GM19372 (cell line): ENCODE measurements at regions not wholly inside any gene's neighbourhood (a gene's known extent, or its start where the extent isn't known, plus 50 kb on each side); places are given as distances from the start of the nearest gene placed in this dataset.

Experiments
- ATAC-seq: cut with Tn5 transposase; IDR thresholded peaks from one replicate; pipeline ENCODE4 v1.9.1; 2021; ENCODE audit warnings: mild to moderate bottlenecking, low read depth, moderate library complexity; ENCODE audit not compliant: unreplicated experiment

DNA sequence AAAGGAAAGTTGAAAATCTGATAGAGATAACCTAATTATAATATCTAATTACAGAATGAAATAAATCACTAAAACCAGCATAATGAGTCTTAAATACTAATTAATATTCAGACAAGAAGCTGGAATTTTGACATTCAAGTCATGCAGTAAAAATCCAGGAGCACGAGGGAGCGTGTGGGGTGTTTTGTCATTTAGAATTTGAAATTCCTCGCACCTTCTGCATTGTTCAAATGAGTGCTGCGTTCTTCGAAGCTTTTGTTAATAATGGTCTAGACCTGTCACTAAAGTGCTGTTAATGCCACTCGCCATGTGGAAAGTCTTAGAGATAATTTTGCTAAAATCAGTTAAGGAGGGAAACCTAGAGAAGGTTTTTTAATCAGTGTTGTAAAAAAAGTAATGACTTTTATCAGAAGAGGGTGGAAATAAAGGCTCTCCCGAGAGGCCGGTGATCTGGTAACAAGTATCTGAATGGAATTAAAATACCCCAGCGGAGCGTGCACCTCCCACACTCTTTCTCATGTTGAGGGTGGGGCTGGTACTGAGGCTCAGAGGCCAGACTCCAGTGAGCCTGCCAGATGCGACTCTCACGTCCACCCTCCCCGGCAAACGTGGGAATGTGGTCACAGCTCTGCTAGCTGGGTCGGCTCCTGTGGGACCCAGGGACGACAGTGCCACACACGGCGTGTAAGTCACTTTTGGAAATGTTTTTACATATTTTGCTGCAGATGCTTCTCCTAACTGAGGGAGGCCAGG lies 69.4 kb upstream of the MYT1L start:
- no peak for ATAC-seq

DNA sequence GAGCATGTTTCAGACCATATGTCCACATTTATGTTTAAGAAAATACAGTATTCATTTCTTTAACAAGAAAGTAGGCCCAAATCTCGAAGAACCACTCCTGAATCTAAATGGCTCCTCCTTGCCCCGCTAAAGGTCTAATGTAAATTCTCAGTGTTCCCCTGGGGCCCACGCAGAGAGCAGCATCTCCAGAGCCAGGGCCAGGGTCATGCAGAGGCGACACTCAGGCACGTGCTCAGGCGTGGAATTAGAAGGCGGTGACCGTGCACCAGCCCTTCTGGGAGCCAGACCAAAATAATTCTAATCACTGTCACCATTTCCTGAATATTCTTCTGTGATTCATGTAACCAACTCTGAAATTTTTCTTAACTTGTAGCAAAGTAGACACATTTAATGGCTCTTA lies 68.3 kb upstream of the MYT1L start:
- ATAC-seq, result no peak

DNA sequence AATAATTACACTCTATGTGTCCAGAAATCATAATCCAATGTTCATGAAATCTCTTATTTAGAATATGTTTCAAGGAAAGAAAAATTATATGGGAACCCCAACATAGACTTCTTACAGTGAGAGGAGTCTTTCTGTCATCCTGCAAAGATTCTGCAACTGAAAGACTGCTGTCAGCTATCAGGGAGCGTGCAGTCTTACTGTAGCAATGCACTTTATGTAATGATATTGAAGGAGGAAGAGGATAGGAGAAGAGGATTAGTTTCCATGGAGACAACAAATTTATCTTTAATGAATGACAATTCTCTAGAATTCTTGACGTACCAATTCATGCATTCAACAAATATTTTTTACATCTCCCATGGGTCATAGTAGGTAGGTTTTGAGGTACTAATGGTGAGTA lies 61.3 kb upstream of the MYT1L start:
- no peak for ATAC-seq

DNA sequence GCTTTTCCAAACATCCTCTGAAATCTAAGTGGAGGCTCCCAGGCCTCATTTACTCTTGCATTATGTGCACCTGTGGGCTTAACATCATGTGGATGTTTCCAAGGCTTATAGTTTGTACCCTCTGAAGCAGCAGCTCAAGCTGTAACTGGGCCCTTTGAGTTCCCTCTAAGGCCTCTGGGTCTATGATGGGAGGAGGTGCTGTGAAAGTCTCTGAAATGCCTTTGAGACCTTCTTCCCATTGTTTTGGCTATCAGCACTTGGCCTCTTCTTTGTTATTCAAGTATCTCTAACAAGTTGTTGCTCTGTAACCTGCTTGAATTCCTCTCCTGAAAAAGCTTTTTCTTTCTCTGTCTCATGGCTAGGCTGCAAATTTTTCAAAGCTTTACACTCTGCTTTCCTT lies 58.1 kb upstream of the MYT1L start:
- ATAC-seq, result no peak
